H4 (cell line): ENCODE measurements at regions not wholly inside any gene's neighbourhood (a gene's known extent, or its start where the extent isn't known, plus 50 kb on each side); places are given as distances from the start of the nearest gene placed in this dataset.
"Not testable (repeated sequence)": the region's sequence is repeated elsewhere in the genome, so short reads cannot be mapped to it uniquely, and the experiment has no call there.

Experiments
- DNase-seq: peaks from one replicate; pipeline ENCODE4 v3.0.0-alpha.2; 2015; ENCODE audit warnings: low spot score

DNA sequence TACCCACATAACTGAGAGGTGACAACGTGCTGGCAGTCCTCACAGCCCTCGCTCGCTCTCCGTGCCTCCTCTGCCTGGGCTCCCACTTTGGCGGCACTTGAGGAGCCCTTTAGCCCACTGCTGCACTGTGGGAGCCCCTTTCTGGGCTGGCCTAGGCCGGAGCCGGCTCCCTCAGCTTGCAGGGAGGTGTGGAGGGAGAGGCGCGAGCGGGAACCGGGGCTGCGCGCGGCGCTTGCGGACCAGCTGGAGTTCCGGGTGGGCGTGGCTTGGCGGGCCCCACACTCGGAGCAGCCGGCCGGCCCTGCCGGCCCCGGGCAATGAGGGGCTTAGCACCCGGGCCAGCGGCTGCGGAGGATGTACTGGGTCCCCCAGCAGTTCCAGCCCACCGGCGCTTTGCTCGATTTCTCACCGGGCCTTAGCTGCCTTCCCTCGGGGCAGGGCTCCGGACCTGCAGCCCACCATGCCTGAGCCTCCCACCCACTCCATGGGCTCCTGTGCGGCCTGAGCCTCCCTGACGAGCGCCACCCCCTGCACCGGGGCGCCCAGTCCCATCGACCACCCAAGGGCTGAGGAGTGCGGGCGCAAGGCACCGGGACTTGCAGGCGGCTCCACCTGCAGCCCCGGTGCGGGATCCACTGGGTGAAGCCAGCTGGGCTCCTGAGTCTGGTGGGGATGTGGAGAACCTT lies 630.1 kb upstream of the NXPH2 start:
- DNase-seq = not testable (repeated sequence)

- DNase-seq = no peak
Measured at GRCh38 chr2:139409212-139409611, 629.0 kb upstream of the NXPH2 start.

- DNase-seq = no peak
Measured at GRCh38 chr2:139403948-139404347, 623.8 kb upstream of the NXPH2 start.

GRCh38 chr2:139394801-139395200 lies 614.6 kb upstream of the NXPH2 start:
- no peak for DNase-seq

- no peak for DNase-seq
Measured at GRCh38 chr2:139389391-139389790, 609.2 kb upstream of the NXPH2 start.

- DNase-seq = no peak
Measured at GRCh38 chr2:139386401-139386800, 606.2 kb upstream of the NXPH2 start.

GRCh38 chr2:139383532-139383931 lies 603.3 kb upstream of the NXPH2 start:
- no peak for DNase-seq

GRCh38 chr2:139380051-139380450 lies 599.9 kb upstream of the NXPH2 start:
- DNase-seq = no peak

- DNase-seq = no peak
Measured at GRCh38 chr2:139378373-139378772, 598.2 kb upstream of the NXPH2 start.

DNA sequence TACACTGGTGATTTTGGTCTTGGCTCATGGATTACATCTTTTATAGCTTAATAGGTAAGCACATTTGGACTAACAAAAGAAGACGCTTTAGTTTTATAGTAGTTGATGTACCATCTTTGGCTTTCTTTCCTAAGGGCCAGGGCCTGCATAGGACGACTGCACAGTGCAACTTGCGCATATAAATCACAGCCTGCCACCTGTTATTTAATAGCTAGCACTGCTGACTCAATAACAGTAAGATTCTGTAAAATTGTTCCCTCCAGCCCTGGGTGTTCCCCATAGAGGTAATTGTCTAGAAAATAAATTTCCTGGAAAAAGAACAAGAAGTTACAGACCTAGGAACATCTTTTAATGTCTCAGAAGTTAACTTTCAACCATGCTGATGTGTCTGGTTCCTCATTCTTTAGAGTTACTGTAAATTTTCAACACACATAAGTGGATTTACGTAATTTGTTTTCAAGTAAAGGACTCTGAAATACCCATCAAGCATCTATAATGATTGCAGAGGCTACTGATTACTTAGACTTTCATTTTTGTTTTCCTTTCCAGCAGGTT lies 594.2 kb upstream of the NXPH2 start:
- no peak for DNase-seq

GRCh38 chr2:139369423-139370409 lies 589.5 kb upstream of the NXPH2 start:
- DNase-seq = no peak

- DNase-seq = no peak
Measured at GRCh38 chr2:139367416-139367815, 587.2 kb upstream of the NXPH2 start.

GRCh38 chr2:139366681-139367080 lies 586.5 kb upstream of the NXPH2 start:
- DNase-seq = no peak

DNA sequence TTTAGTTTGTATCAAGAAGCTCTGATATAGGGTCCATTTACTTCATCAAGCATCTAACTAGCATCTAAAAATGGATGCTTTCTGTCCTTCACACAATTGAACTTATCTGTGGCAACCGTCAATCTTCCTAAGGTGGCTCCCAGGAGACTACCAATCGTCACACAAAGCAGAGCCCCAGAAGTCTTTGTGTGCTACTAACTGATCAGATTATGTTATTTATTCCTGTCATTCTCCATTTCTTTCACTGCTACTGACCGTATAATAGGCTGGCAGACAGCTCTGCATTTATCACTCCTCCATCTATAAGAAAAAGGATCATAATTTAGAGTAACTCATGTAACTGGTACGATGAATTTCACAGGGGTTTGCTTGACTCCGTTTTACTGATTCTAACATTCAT lies 585.0 kb upstream of the NXPH2 start:
- no peak for DNase-seq

GRCh38 chr2:139360654-139361053 lies 580.5 kb upstream of the NXPH2 start:
- DNase-seq = no peak

- no peak for DNase-seq
Measured at GRCh38 chr2:139359818-139360217, 579.6 kb upstream of the NXPH2 start.

- no peak for DNase-seq
Measured at GRCh38 chr2:139357972-139358371, 577.8 kb upstream of the NXPH2 start.

DNA sequence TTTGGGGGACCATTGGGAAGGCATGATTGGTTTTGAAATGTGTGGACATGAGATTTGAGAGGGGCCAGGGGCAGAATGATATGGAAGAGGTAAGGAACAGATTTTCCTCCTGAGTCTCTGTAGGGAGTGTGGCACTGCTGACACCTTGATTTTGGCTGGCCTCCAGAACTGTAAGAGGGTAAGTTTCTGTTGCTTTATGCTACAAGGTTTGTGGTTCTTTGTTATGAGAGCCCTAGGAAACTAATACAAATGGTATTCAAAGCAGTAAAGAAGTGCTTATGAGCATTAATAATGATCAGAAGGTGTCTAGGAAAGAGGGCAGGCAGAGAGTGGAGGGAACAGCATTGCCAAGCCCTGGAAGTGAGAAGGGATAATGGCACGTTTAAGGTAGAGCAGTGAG lies 574.3 kb upstream of the NXPH2 start:
- DNase-seq = no peak

GRCh38 chr2:139353874-139354273 lies 573.7 kb upstream of the NXPH2 start:
- DNase-seq = no peak

GRCh38 chr2:139317259-139317658 lies 537.1 kb upstream of the NXPH2 start:
- DNase-seq = no peak

GRCh38 chr2:139314059-139314458 lies 533.9 kb upstream of the NXPH2 start:
- no peak for DNase-seq

- no peak for DNase-seq
Measured at GRCh38 chr2:139296672-139297209, 516.6 kb upstream of the NXPH2 start.
